NCI-H2227 treated with DMSO at 0.1 percent for 48 hours (cell line): ENCODE measurements at regions not wholly inside any gene's neighbourhood (a gene's known extent, or its start where the extent isn't known, plus 50 kb on each side); places are given as distances from the start of the nearest gene placed in this dataset.
"Not testable (repeated sequence)": the region's sequence is repeated elsewhere in the genome, so short reads cannot be mapped to it uniquely, and the experiment has no call there.

Source experiments
- DNase-seq: peaks from one replicate; lab custom pipeline; 2025; lab: John Stamatoyannopoulos, UW

- DNase-seq = no peak
Measured at GRCh38 chr15:36406366-36406765, 173.1 kb upstream of the CDIN1 start.

- DNase-seq = no peak
Measured at GRCh38 chr15:36406911-36407310, 172.5 kb upstream of the CDIN1 start.

GRCh38 chr15:36407647-36408046, 171.8 kb upstream of the CDIN1 start:
- peak; percentile 65 for DNase-seq

GRCh38 chr15:36409819-36410218, 169.6 kb upstream of the CDIN1 start:
- DNase-seq = no peak

GRCh38 chr15:36414670-36415069, 164.8 kb upstream of the CDIN1 start:
- no peak for DNase-seq

GRCh38 chr15:36415643-36416042, 163.8 kb upstream of the CDIN1 start:
- no peak for DNase-seq

GRCh38 chr15:36422631-36423030, 156.8 kb upstream of the CDIN1 start:
- no peak for DNase-seq

- DNase-seq = no peak
Measured at GRCh38 chr15:36426691-36427090, 152.7 kb upstream of the CDIN1 start.

- no peak for DNase-seq
Measured at GRCh38 chr15:36428102-36428845, 151.2 kb upstream of the CDIN1 start.

- DNase-seq = no peak
Measured at GRCh38 chr15:36429707-36430106, 149.7 kb upstream of the CDIN1 start.

- DNase-seq = no peak
Measured at GRCh38 chr15:36430280-36430679, 149.1 kb upstream of the CDIN1 start.

GRCh38 chr15:36430726-36431265, 148.6 kb upstream of the CDIN1 start:
- DNase-seq = no peak

- peak; percentile 18 for DNase-seq
Measured at GRCh38 chr15:36432161-36432560, 147.3 kb upstream of the CDIN1 start.

- no peak for DNase-seq
Measured at GRCh38 chr15:36434177-36434576, 145.2 kb upstream of the CDIN1 start.

- no peak for DNase-seq
Measured at GRCh38 chr15:36438499-36438898, 140.9 kb upstream of the CDIN1 start.

GRCh38 chr15:36447373-36447772, 132.1 kb upstream of the CDIN1 start:
- no peak for DNase-seq

GRCh38 chr15:36448418-36448817, 131.0 kb upstream of the CDIN1 start:
- DNase-seq = no peak

GRCh38 chr15:36449084-36449661, 130.3 kb upstream of the CDIN1 start:
- DNase-seq = no peak

- DNase-seq = no peak
Measured at GRCh38 chr15:36449662-36450145, 129.7 kb upstream of the CDIN1 start.

GRCh38 chr15:36454244-36454643, 125.2 kb upstream of the CDIN1 start:
- not testable (repeated sequence) for DNase-seq

GRCh38 chr15:36458411-36458810, 121.0 kb upstream of the CDIN1 start:
- DNase-seq = no peak

GRCh38 chr15:36465304-36465703, 114.1 kb upstream of the CDIN1 start:
- DNase-seq = no peak

- DNase-seq = no peak
Measured at GRCh38 chr15:36468746-36469145, 110.7 kb upstream of the CDIN1 start.
